ENCODE measurements at regions not wholly inside any gene's neighbourhood (a gene's known extent, or its start where the extent isn't known, plus 50 kb on each side); places are given as distances from the start of the nearest gene placed in this dataset.

DNA sequence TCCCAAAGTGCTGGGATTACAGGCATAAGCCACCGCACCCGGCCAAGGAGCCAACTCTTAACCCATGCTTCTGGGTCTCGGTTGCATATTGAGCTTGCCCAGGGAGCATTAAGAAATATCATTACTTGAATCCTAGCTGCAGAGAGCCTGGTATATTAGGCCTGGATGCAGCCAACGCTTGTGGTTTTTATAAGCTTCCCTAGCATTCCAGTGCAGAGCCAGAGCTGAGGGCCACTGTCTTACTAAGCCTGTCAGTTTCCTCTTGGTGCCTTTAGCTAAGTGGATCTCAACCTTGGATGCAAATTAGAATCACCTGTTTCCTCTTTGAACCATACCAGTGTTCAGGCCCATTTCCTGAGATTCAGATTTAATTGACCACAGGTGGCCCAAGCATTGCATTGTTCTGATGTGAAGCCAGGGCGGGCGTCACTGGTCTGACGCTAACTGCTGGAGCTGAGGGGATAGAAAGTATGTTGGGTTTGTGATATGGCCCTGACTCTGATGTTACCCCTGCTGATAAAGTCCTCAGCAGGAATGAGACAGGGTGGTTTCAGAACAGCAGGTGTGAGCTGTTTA, 76.3 kb downstream of the BTBD3 start:
- TF ChIP-seq, protein P1, sequence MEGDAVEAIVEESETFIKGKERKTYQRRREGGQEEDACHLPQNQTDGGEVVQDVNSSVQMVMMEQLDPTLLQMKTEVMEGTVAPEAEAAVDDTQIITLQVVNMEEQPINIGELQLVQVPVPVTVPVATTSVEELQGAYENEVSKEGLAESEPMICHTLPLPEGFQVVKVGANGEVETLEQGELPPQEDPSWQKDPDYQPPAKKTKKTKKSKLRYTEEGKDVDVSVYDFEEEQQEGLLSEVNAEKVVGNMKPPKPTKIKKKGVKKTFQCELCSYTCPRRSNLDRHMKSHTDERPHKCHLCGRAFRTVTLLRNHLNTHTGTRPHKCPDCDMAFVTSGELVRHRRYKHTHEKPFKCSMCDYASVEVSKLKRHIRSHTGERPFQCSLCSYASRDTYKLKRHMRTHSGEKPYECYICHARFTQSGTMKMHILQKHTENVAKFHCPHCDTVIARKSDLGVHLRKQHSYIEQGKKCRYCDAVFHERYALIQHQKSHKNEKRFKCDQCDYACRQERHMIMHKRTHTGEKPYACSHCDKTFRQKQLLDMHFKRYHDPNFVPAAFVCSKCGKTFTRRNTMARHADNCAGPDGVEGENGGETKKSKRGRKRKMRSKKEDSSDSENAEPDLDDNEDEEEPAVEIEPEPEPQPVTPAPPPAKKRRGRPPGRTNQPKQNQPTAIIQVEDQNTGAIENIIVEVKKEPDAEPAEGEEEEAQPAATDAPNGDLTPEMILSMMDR (conservative IDR thresholded peaks at IDR 0.05 in 1 of 2, IDR thresholded peaks at IDR 0.05 in 1 of 2; ENCODE audit: extremely low read depth in 1 of 2, insufficient read depth in 1 of 2, low read depth in 1 of 2, low read length in 2 of 2), result no peak
- TF ChIP-seq EZH2 (IDR thresholded peaks at IDR 0.05; ENCODE audit: borderline replicate concordance, low read length), result no peak
